ENCODE measurements at regions not wholly inside any gene's neighbourhood (a gene's known extent, or its start where the extent isn't known, plus 50 kb on each side); places are given as distances from the start of the nearest gene placed in this dataset.
A peak's percentile ranks its signal among the peaks of the same experiment; 100 is the strongest.

GRCh38 chr4:175373031-175373430 is 439.0 kb downstream of the GPM6A start (continued):
- TF ChIP-seq CTCF (conservative IDR thresholded peaks at IDR 0.05; ENCODE audit: low read depth in 2 of 2) (no peak), CREB1 (CRISPR knock-in tag; IDR thresholded peaks at IDR 0.05; ENCODE audit: low read depth) (no peak)

GRCh38 chr4:175374459-175374858 is 437.6 kb downstream of the GPM6A start:
- H3K27ac Mint-ChIP-seq, result no peak overlapping the region
- no peak for ATAC-seq
- peaks cover 2% of the 10 kb centered on the region for H3K27me3 Mint-ChIP-seq (ENCODE audit: insufficient read depth, low read depth, poor library complexity)

GRCh38 chr4:175376287-175376977 is 435.6 kb downstream of the GPM6A start:
- ATAC-seq (peak; percentile 85), DNase-seq (ENCODE audit: low spot score) (peak; percentile 37)
- H2AFZ ChIP-seq, result no peak overlapping the region
- no peaks in the 10 kb centered on the region for H4K20me1 ChIP-seq (replicated peaks; ENCODE audit: insufficient read depth)
- no peak overlapping the region for H3K4me2 ChIP-seq
- H3K27ac ChIP-seq (ENCODE audit: low read depth), result no peak overlapping the region
- no peaks in the 10 kb centered on the region for H3K9me3 Mint-ChIP-seq
- no peaks in the 10 kb centered on the region for H3K36me3 Mint-ChIP-seq (ENCODE audit: low read depth)
- H3K4me3 ChIP-seq, result no peak overlapping the region
- peaks cover 13% of the 10 kb centered on the region for H3K4me1 Mint-ChIP-seq
- peaks cover 2% of the 10 kb centered on the region for H3K27me3 Mint-ChIP-seq (ENCODE audit: insufficient read depth, low read depth, poor library complexity)
- H3K4me3 Mint-ChIP-seq, result no peak overlapping the region
- H3F3A ChIP-seq (replicated peaks; ENCODE audit: low read depth), result no peaks in the 10 kb centered on the region
- no peaks in the 10 kb centered on the region for H3K79me2 ChIP-seq (replicated peaks; ENCODE audit: insufficient read depth)
- no peak overlapping the region for H3K27ac Mint-ChIP-seq
- no peaks in the 10 kb centered on the region for H3K9me2 ChIP-seq (ENCODE audit: insufficient read depth)
- no peaks in the 10 kb centered on the region for H3K4me1 ChIP-seq (ENCODE audit: insufficient read depth)
- H3K27me3 ChIP-seq (ENCODE audit: insufficient read depth), result no peaks in the 10 kb centered on the region
- H3K36me3 ChIP-seq (ENCODE audit: insufficient read depth), result no peaks in the 10 kb centered on the region
- TF ChIP-seq EZH2phosphoT487 (IDR thresholded peaks at IDR 0.05; ENCODE audit: unreplicated experiment), result no peak
- TF ChIP-seq ZNF462 (CRISPR knock-in tag; IDR thresholded peaks at IDR 0.05), result no peak
- no peak for TF ChIP-seq EZH2 (IDR thresholded peaks at IDR 0.05; ENCODE audit: low read depth, unreplicated experiment)
- TF ChIP-seq NANOG (IDR thresholded peaks at IDR 0.05; ENCODE audit: borderline replicate concordance), result no peak
- no peak for TF ChIP-seq REST (IDR thresholded peaks at IDR 0.05; ENCODE audit: unreplicated experiment)
- no peak for TF ChIP-seq JUNB (IDR thresholded peaks at IDR 0.05; ENCODE audit: unreplicated experiment)

More at GRCh38 chr4:175374459-175374858, 437.6 kb downstream of the GPM6A start:
- Mint-ChIP-seq H3K4me3 (no peak overlapping the region), H3K36me3 (ENCODE audit: low read depth) (no peaks in the 10 kb centered on the region), H3K4me1 (peaks cover 6% of the 10 kb centered on the region), H3K9me3 (no peaks in the 10 kb centered on the region)
- Histone ChIP-seq H3K27me3 (ENCODE audit: insufficient read depth) (no peaks in the 10 kb centered on the region), H3K79me2 (replicated peaks; ENCODE audit: insufficient read depth) (no peaks in the 10 kb centered on the region), H3F3A (replicated peaks; ENCODE audit: low read depth) (no peaks in the 10 kb centered on the region), H2AFZ (peak overlapping the region; percentile 58; the same call in 1 of the 2 replicates), H3K36me3 (ENCODE audit: insufficient read depth) (no peaks in the 10 kb centered on the region), H3K9me2 (ENCODE audit: insufficient read depth) (no peaks in the 10 kb centered on the region), H3K27ac (ENCODE audit: low read depth) (no peak overlapping the region), H3K4me2 (no peak overlapping the region), H3K4me3 (no peak overlapping the region), H4K20me1 (replicated peaks; ENCODE audit: insufficient read depth) (no peaks in the 10 kb centered on the region), H3K4me1 (ENCODE audit: insufficient read depth) (no peaks in the 10 kb centered on the region)
- DNase-seq (ENCODE audit: low spot score), result no peak
- TF ChIP-seq ZNF331 (CRISPR knock-in tag; IDR thresholded peaks at IDR 0.05; ENCODE audit: low read depth), result no peak

All from GM23338 (cell line).